AG10803 (cell line): ENCODE measurements at regions not wholly inside any gene's neighbourhood (a gene's known extent, or its start where the extent isn't known, plus 50 kb on each side); places are given as distances from the start of the nearest gene placed in this dataset.
A peak's percentile ranks its signal among the peaks of the same experiment; 100 is the strongest.

ENCODE experiments used
- DNase-seq: peaks from one replicate; pipeline ENCODE4 v3.0.0; 2010; ENCODE audit warnings: low read depth
- H3K4me3 ChIP-seq: 2 replicates; pipeline ENCODE4 v1.5.1; 2011; ENCODE audit warnings: mild to moderate bottlenecking, low read length, control low read depth
- TF ChIP-seq, protein P1 (sequence below): conservative IDR thresholded peaks from 2 replicates; pipeline ENCODE4 v1.5.1; 2011; ENCODE audit warnings: mild to moderate bottlenecking, low read length, control low read depth, inconsistent platforms

DNA sequence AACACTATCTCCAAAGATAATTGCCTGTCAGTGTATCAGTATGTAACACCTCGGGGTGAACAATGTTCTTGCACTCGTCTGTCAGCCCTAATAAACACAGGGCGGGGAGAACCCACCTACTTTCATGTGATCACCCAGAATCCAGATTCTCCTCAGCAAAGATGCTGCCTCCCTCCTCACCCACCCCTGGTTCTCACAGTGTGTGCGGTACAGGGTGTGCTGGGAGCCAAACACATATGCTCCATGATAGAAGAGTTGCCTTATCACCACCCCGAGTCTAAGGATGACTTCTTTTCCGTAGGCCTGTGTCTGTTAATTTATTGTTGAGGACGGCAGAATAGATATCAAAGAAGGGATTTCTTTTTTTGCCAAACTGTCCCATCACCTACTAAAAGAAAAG lies 206.1 kb downstream of the TLE3 start:
- TF ChIP-seq, protein P1, sequence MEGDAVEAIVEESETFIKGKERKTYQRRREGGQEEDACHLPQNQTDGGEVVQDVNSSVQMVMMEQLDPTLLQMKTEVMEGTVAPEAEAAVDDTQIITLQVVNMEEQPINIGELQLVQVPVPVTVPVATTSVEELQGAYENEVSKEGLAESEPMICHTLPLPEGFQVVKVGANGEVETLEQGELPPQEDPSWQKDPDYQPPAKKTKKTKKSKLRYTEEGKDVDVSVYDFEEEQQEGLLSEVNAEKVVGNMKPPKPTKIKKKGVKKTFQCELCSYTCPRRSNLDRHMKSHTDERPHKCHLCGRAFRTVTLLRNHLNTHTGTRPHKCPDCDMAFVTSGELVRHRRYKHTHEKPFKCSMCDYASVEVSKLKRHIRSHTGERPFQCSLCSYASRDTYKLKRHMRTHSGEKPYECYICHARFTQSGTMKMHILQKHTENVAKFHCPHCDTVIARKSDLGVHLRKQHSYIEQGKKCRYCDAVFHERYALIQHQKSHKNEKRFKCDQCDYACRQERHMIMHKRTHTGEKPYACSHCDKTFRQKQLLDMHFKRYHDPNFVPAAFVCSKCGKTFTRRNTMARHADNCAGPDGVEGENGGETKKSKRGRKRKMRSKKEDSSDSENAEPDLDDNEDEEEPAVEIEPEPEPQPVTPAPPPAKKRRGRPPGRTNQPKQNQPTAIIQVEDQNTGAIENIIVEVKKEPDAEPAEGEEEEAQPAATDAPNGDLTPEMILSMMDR = no peak
- no peak for DNase-seq
- H3K4me3 ChIP-seq = no peak overlapping the region

DNA sequence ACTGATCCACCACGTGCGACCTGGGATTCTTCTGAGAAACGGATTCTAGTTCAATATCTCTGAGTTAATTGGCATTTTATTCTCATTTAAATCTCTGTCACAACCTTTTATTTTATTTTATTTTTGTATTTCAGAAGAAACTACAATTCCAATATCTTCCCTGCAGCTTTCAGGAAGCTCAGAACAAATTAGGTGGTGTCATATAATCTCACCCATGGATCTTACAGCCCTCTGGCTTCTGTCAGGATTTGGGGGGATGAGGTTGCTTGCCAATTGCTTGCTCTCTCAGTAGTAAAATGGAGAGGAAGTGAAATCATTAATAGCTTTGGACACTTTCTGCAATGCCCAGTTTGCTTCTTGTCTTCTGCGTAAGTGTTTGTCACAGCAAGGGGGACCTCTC lies 205.4 kb downstream of the TLE3 start:
- H3K4me3 ChIP-seq = no peak overlapping the region
- TF ChIP-seq, protein P1 = no peak
- DNase-seq = no peak

- H3K4me3 ChIP-seq = no peak overlapping the region
- TF ChIP-seq, protein P1 = no peak
- no peak for DNase-seq
Observed at GRCh38 chr15:69893086-69893485, 204.6 kb downstream of the TLE3 start.

GRCh38 chr15:69893863-69894262 lies 203.9 kb downstream of the TLE3 start:
- DNase-seq = peak; percentile 79
- H3K4me3 ChIP-seq = no peak overlapping the region
- TF ChIP-seq, protein P1 = no peak; the same call in 1 of the 2 replicates

- DNase-seq = no peak
- H3K4me3 ChIP-seq = no peak overlapping the region
- TF ChIP-seq, protein P1 = no peak
Observed at GRCh38 chr15:69895202-69895601, 202.5 kb downstream of the TLE3 start.

DNA sequence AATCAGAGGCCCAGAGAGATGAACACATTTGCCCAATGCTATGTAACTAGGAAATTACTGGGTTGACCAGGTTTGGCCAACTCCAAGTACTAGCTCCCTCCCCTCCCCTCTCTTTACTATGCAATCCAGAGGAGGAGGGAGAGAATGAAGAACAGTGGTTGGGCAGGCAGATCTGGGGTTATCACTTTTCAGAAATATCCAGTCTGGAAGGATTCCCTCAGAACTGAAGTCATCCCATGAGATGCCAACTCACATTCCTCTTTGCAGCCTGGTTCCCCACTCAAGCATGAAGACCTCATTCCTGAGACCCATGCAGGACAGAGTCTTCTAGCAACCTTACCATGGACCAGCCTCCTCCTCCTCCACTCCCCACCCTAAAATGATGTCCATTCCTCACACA lies 201.1 kb downstream of the TLE3 start:
- H3K4me3 ChIP-seq = no peak overlapping the region
- TF ChIP-seq, protein P1 = no peak
- peak; percentile 4 for DNase-seq

DNA sequence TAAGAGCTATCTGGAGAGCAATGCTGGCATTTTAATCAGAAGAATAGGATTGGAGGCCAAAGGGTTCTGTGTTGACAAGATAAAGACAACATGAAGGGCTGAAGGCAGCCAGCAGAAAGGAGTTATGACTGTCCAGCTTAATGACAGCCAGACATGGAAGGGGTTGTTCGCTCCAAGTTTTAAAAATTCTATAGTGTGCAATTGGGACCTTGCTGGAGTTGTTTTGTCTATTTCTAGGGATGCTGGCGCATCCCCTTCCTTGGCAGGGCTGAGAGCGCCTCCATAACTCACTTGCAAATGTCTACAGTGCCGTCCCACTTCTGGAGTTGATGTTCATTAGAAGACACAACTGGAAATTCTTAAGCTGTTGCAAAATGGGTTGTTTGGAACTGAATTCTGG lies 200.7 kb downstream of the TLE3 start:
- TF ChIP-seq, protein P1 = no peak
- no peak overlapping the region for H3K4me3 ChIP-seq
- no peak for DNase-seq
